OCI-LY7 (cell line): ENCODE measurements at regions not wholly inside any gene's neighbourhood (a gene's known extent, or its start where the extent isn't known, plus 50 kb on each side); places are given as distances from the start of the nearest gene placed in this dataset.

ENCODE experiments used
- EZH2phosphoT487 ChIP-seq: fragments of 200-600 bp; sonication (generic); IDR thresholded peaks from 2 replicates; pipeline ENCODE4 v1.6.1; 2018; ENCODE audit warnings: low read depth, borderline replicate concordance, mild to moderate bottlenecking, mixed run types, antibody characterized with exemption, low read length, moderate library complexity, mixed read lengths
- TF ChIP-seq, protein P1 (sequence below): fragments of 200-600 bp; sonication (generic); conservative IDR thresholded peaks from 2 replicates; pipeline ENCODE4 v1.5.1; 2014; ENCODE audit warnings: mild to moderate bottlenecking, antibody characterized with exemption, low read length, moderate library complexity, mixed read lengths

GRCh38 chr3:115279939-115280338, 132.9 kb upstream of the ZBTB20 start:
- TF ChIP-seq EZH2phosphoT487, result no peak
- TF ChIP-seq, protein P1, sequence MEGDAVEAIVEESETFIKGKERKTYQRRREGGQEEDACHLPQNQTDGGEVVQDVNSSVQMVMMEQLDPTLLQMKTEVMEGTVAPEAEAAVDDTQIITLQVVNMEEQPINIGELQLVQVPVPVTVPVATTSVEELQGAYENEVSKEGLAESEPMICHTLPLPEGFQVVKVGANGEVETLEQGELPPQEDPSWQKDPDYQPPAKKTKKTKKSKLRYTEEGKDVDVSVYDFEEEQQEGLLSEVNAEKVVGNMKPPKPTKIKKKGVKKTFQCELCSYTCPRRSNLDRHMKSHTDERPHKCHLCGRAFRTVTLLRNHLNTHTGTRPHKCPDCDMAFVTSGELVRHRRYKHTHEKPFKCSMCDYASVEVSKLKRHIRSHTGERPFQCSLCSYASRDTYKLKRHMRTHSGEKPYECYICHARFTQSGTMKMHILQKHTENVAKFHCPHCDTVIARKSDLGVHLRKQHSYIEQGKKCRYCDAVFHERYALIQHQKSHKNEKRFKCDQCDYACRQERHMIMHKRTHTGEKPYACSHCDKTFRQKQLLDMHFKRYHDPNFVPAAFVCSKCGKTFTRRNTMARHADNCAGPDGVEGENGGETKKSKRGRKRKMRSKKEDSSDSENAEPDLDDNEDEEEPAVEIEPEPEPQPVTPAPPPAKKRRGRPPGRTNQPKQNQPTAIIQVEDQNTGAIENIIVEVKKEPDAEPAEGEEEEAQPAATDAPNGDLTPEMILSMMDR, result no peak
